ENCODE measurements at regions not wholly inside any gene's neighbourhood (a gene's known extent, or its start where the extent isn't known, plus 50 kb on each side); places are given as distances from the start of the nearest gene placed in this dataset.

- no peak for DNase-seq
Measured at GRCh38 chr10:33808475-33808874, 474.0 kb upstream of the NRP1 start.

- no peak for DNase-seq
Measured at GRCh38 chr10:33807531-33808359, 473.3 kb upstream of the NRP1 start.

GRCh38 chr10:33805831-33806230 lies 471.4 kb upstream of the NRP1 start:
- no peak for DNase-seq

GRCh38 chr10:33804584-33804983 lies 470.1 kb upstream of the NRP1 start:
- DNase-seq, result no peak

GRCh38 chr10:33803248-33803647 lies 468.8 kb upstream of the NRP1 start:
- DNase-seq, result no peak

GRCh38 chr10:33802566-33802965 lies 468.1 kb upstream of the NRP1 start:
- no peak for DNase-seq

- DNase-seq, result no peak
Measured at GRCh38 chr10:33801705-33802104, 467.2 kb upstream of the NRP1 start.

- no peak for DNase-seq
Measured at GRCh38 chr10:33800986-33801385, 466.5 kb upstream of the NRP1 start.

GRCh38 chr10:33800545-33800944 lies 466.1 kb upstream of the NRP1 start:
- no peak for DNase-seq

GRCh38 chr10:33799944-33800323 lies 465.5 kb upstream of the NRP1 start:
- no peak for DNase-seq

GRCh38 chr10:33799281-33799943 lies 464.9 kb upstream of the NRP1 start:
- no peak for DNase-seq

GRCh38 chr10:33798754-33799153 lies 464.3 kb upstream of the NRP1 start:
- DNase-seq, result no peak

- DNase-seq, result no peak
Measured at GRCh38 chr10:33796680-33797079, 462.2 kb upstream of the NRP1 start.

GRCh38 chr10:33795529-33795928 lies 461.1 kb upstream of the NRP1 start:
- DNase-seq, result no peak

GRCh38 chr10:33794460-33794859 lies 460.0 kb upstream of the NRP1 start:
- DNase-seq, result no peak

GRCh38 chr10:33793793-33794192 lies 459.3 kb upstream of the NRP1 start:
- no peak for DNase-seq

- DNase-seq, result no peak
Measured at GRCh38 chr10:33791272-33791660, 456.8 kb upstream of the NRP1 start.

- DNase-seq, result no peak
Measured at GRCh38 chr10:33790521-33791271, 456.2 kb upstream of the NRP1 start.

- DNase-seq, result no peak
Measured at GRCh38 chr10:33783557-33783956, 449.1 kb upstream of the NRP1 start.

GRCh38 chr10:33783078-33783477 lies 448.6 kb upstream of the NRP1 start:
- DNase-seq, result no peak

- DNase-seq, result no peak
Measured at GRCh38 chr10:33781606-33782395, 447.3 kb upstream of the NRP1 start.

GRCh38 chr10:33780961-33781360 lies 446.5 kb upstream of the NRP1 start:
- no peak for DNase-seq

- DNase-seq, result no peak
Measured at GRCh38 chr10:33777223-33777622, 442.8 kb upstream of the NRP1 start.
